GM21423 (cell line): ENCODE measurements at regions not wholly inside any gene's neighbourhood (a gene's known extent, or its start where the extent isn't known, plus 50 kb on each side); places are given as distances from the start of the nearest gene placed in this dataset.
A peak's percentile ranks its signal among the peaks of the same experiment; 100 is the strongest.
"Not testable (repeated sequence)": the region's sequence is repeated elsewhere in the genome, so short reads cannot be mapped to it uniquely, and the experiment has no call there.

Source experiments
- ATAC-seq: cut with Tn5 transposase; IDR thresholded peaks from one replicate; pipeline ENCODE4 v1.9.1; 2021; ENCODE audit warnings: mild to moderate bottlenecking, moderate library complexity; ENCODE audit not compliant: unreplicated experiment

- ATAC-seq: not testable (repeated sequence)
Measured at GRCh38 chr7:55705728-55706450, 133.6 kb upstream of the VOPP1 start.

GRCh38 chr7:55702831-55703230 is 130.5 kb upstream of the VOPP1 start:
- ATAC-seq: not testable (repeated sequence)

GRCh38 chr7:55699450-55699842 is 127.1 kb upstream of the VOPP1 start:
- ATAC-seq: not testable (repeated sequence)

DNA sequence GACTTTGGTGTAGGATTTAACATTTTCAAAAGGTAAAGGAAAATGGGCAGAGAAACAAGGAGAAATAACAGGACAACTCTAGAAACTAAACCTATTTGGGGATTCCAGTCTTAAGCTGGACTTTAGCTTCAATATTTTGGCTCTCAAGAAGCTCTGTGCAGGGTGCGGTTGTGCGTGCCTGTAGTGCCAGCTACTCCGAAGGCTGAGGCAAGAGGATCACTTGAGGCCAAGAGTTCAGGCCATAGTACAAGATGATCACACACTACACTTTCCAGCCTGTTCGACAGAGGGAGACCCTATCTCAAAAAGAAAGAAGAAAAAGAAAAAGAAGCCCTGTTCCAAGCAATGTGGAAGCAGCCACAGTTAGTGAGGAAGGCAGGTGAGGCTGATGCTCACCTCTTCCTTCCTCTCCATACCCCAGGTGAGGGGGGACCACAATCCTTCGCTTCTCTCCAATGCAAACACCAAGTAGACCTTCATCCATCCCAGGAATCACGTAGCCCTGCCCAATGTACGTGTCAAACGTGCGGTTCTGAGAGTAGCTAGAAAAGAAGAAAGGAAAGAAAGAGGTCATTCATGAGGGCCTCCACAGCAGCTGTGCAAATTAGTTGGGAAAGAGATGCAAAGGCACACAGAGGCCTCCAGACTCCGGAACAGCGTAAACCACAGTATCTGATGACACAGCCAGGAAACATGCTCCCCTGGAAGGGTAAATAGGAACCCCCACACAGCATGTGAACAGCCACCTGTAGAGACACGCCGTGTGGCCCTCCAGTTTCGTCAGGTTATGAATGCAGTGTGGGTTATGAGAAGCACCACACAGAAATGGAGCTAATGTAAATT is 126.5 kb upstream of the VOPP1 start:
- ATAC-seq: peak; percentile 90

GRCh38 chr7:55695893-55696701 is 123.8 kb upstream of the VOPP1 start:
- ATAC-seq: not testable (repeated sequence)

DNA sequence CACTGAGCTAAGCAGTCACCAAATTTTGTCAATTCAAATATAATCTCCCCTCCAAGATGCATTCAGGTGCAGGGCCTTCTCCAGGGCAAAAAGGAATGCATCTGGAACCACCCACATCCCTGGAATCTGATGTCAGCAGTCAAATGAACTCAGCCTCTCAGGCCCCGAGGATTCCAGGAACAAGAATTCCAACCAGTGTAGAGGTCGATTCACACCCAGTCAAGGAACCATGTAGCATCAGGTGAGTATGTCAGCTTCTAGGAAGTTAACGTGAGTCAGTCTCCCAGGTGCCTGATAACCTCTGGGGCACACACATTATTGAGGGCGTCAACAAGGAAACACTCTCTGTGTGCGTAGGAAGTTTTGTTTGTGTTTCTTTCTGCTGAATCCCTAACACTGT is 122.2 kb upstream of the VOPP1 start:
- ATAC-seq: not testable (repeated sequence)

- ATAC-seq: not testable (repeated sequence)
Measured at GRCh38 chr7:55688684-55689681, 116.7 kb upstream of the VOPP1 start.

- ATAC-seq: not testable (repeated sequence)
Measured at GRCh38 chr7:55688261-55688660, 116.0 kb upstream of the VOPP1 start.

DNA sequence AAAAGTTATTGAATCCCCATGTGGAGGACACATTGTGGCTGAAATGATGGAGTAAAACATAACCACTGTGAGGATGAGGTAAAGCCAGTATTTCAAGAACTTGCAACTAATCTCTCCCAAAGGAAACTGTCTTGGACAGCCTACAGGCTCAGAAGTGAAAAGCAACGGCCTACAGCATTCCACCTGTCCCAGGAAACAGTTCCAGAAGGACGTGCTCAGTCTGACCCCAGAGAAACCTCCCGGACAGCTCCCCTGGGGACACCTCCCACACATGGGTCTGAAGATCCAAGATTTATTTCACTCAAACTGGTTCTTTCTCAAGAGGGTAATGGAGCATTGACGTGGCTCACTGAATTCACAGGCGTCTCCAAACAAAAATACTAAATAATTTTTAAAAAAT is 115.0 kb upstream of the VOPP1 start:
- ATAC-seq: not testable (repeated sequence)

- not testable (repeated sequence) for ATAC-seq
Measured at GRCh38 chr7:55686771-55687170, 114.5 kb upstream of the VOPP1 start.

DNA sequence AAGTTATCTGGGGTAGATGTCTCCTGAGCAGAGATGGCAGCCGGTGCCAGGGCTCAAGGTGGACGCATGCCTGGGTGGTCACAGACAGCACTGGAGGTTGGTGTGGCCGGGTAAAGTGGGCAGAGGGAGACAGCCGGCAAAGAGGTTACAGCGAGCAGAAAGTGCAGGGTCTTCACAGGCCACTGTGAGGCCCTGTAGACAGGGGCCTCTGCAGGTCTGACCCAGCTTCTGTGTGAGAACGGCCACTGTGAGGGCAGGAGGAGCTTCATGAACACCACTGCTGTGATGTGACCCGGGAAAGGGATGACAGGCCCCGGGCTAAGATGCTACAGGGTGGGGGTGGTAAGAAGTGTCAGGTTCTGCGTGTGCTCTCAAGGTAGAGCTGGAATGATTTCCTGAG is 111.2 kb upstream of the VOPP1 start:
- ATAC-seq: not testable (repeated sequence)

DNA sequence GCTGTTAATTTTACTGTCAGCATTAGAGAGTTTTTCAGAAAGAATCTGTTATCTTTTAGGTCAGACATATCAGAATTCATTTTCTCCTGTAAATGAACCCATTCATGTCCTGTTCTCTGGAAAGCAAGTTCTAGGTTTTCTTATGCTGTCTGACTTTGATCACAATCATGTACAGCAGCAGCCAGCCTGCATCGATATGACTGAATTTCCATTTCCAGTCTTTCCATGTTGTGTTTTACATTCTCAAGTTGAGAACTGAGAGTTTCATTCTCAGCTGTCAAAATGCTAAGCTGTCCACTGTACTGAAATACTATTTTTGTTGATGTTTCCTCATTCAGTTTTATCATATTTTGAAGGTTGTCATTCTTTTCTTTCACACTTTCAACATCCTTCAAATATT is 103.3 kb upstream of the VOPP1 start:
- ATAC-seq: not testable (repeated sequence)

GRCh38 chr7:55673525-55673924 is 101.2 kb upstream of the VOPP1 start:
- not testable (repeated sequence) for ATAC-seq

- not testable (repeated sequence) for ATAC-seq
Measured at GRCh38 chr7:55672084-55672483, 99.8 kb upstream of the VOPP1 start.

GRCh38 chr7:55657654-55658053 is 85.4 kb upstream of the VOPP1 start:
- ATAC-seq: no peak

DNA sequence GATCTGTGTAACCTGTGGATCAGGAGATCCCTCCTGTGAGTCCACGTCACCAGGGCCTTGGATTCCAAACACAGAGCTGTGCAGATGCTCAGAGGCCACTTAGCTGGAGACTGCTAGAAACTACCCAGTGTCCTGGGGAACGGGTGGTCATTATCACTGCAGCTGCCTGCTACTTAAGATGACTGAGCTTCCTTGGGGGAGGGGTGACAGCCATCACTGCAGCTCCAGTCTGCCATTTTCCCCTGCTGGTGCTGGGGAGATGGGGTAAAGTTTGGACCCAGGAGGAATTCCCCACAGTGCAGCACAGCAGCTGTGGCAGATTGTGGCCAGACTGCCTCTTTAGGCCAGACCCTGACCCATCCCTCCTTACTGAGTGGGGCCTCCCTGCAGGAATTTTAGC is 78.8 kb upstream of the VOPP1 start:
- no peak for ATAC-seq

- no peak for ATAC-seq
Measured at GRCh38 chr7:55649238-55649637, 76.9 kb upstream of the VOPP1 start.

DNA sequence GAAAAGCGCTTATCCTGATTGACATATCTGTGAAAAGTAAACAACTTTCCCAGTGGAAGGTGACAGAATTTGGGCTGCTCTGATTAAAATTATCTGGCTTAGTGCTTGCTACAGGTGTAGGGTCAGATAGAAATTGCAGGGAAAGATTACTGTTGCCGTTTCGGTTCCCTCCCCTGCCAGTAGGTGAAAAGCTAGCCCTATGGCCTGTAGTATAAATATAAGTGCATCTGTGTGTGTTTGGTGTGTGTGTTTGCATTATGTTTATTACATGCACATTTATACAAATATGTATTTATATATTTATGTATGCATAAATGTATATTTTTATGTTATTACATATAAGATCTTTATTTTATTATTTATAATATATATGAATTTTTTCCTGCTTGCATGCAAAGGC is 72.3 kb upstream of the VOPP1 start:
- no peak for ATAC-seq

GRCh38 chr7:55642266-55642665 is 70.0 kb upstream of the VOPP1 start:
- ATAC-seq: no peak

GRCh38 chr7:55641811-55642210 is 69.5 kb upstream of the VOPP1 start:
- ATAC-seq: peak; percentile 90
